ENCODE measurements at regions not wholly inside any gene's neighbourhood (a gene's known extent, or its start where the extent isn't known, plus 50 kb on each side); places are given as distances from the start of the nearest gene placed in this dataset.
A peak's percentile ranks its signal among the peaks of the same experiment; 100 is the strongest.

DNA sequence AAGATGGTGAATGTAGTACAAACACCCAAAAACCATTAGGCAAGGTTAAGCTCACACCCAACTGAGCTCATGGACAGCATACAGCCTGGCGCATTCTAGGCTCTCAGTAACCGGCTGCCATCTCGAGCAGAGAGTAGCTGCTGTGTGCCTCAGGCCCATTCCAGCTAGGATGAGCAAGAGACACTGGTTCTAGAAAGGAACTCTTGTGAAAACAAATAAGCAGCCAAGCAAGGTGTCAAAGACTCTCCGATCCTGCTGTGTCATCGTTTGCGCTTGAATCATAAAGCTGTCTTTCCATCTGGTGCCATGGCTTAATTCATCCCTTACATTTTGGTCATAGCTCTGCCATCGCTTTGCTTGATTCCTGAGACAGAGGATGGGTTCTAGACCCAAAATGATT lies 135.4 kb upstream of the MSX2 start:
- peak; percentile 88 for DNase-seq (ENCODE audit: low read depth)

DNA sequence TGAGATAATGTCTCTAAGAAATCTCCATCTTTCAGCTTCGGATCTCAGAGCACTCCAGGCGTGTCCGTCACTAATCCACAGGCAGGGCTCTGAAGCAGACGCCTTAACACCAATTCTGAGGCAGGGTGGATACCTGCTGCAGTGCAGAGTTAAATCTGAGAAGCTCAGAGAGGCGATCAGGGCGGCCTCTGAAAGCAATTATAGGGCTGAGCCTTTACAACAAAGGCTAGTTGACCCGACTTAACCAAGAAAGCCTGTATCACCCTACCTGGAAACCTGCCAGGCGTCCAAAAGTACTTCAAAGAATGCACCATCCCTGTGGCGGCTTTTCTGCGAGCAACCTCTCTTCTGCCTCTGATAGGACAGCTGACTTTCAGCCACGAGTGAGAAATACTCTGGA lies 134.8 kb upstream of the MSX2 start:
- peak; percentile 78 for DNase-seq (ENCODE audit: low read depth)

DNA sequence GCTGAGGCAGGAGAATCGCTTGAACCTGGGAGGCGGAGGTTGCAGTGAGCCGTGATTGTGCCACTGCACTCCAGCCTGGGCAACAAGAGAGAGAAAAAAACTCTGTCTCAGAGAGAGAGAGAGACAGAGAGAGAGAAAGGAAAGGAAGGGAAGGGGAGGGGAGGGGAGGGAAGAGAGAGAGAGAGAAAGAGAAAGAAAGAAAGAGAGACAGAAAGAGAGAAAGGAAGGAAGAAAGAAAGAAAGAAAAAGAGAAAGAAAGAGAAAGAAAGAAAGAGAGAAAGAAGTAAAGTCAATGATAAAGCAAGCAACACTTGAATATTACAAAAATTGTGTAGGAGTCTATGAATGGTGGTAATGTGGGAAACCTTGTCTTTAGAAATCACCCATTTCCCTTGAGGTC lies 133.6 kb upstream of the MSX2 start:
- DNase-seq (ENCODE audit: low read depth): no peak

DNA sequence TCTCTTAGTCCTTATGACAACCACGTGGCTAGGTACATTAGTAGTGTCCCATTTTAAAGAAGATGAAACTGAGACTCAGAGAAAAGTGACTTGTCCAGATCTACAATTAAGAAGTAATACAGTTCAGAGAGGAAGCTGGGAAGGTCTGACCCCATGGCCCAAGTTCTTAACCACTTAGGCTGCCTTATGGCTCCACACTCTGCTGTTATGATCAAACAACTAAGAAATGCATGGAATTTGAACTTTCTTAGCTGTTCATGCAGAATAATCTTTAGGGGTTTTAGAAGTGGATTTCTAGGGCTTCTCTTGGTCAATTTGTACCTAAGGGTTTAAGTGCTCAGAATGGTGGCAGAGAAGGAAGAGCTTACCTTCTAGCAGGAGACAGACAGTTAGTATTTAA lies 128.0 kb upstream of the MSX2 start:
- peak; percentile 34 for DNase-seq (ENCODE audit: low read depth)

DNA sequence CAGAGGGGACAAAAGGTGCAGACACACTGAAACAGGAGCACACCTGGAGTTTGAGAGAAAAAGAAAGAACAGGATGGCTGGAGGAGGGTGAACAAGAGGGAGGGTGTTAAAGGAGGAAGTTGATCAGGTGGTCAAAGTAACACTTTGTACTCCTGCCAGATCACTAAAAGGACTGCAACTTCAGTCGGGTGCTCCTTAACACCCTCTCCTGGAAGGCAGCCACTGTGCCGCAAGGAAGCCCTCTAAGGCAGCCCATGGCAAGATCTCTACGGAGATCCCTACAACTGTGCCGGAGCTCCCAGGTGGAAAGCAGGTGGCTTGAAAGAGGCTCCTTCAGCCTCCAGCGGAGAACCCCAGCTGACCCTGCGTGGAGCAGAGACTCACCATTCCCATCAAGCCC lies 124.4 kb upstream of the MSX2 start:
- DNase-seq (ENCODE audit: low read depth): no peak

DNA sequence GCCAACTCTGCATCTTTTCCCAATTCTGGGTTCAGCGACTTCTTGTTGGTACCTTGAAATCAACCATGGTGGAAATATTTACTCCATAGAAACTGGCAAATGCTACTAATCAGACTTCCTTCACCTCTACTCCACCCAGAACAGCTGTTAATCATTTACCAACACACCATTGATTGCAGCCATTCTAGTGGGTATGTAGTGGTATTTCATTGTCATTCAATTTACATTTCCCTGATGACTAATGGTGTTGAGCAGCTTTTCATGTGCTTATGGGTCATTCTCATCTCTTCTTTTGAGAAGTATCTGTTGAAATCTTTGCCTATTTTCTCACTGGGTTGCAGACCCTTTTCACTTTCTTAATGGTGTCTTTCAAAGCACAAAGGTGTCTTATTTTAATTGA lies 122.4 kb upstream of the MSX2 start:
- peak; percentile 58 for DNase-seq (ENCODE audit: low read depth)

DNA sequence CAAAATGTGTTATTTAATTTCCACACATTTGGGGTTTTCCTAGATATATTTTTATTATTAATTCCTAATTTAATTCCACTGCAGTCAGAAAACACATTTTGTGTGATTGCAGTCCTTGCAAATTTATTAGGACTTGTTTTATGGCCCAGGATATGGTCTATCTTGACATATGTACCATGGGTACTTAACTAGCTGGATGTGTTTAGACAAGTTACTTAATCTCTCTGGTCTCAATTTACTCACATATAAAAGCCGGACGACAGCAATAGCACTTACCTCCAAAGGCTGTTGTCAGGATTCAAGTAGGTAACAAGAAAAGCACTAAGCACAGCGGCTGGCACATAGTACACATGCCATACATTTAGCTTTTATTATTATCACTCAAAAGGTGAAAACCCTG lies 118.2 kb upstream of the MSX2 start:
- DNase-seq (ENCODE audit: low read depth): no peak

DNA sequence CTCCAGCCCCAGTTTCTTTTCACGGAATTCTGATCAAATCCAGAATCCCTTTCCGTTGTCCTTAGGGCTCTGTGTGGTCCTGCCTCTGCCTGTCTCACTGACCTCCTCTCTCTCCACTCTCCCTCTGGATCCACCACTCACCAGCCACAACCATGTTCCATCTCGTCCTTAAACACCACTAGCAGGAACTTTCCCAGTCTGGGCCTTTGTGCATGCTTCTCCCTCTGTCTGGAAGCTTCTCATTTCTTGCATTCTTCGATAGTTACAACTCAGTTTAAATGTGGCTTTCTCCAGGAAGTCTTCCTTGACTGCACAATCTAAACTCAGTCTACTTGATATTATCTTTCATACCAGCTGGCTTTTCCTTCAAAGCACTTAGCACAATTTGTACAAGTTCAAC lies 117.7 kb upstream of the MSX2 start:
- no peak for DNase-seq (ENCODE audit: low read depth)

DNA sequence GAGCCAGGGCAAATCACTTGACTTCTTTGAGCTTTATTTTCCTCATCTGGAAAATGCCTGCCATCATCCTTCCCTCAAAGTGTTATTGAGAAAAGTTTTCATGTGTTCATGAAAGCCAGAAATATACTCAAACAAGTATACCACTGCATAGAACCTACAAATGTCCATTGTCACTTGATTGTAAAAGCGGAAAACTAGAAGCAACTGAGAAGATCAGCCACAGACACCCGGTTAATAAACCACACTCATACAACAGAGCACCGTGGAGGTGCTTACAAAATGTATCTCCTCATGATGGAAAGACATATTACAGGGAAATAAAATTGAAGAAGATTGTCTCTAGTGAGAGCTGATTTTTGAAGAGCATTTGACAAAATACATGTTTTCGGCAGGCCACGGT lies 117.2 kb upstream of the MSX2 start:
- no peak for DNase-seq (ENCODE audit: low read depth)

DNA sequence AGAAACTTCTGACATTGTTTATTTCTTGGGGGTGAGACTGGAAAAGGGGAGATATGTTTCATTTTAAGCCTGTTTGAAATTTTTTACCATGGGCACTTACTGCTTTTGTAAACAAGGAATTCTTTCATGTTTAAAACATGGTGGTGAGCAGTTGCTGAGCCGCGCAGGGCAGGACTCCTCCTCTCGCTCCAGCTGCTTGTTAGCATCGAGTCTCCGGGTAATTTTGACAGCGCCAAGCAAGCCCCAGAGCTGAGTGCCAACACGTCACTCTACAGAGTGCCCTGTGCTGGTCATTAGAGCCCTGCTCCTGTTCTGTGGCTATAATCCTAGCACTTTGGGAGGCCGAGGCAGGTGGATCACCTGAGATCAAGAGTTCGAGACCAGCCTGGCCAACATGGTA lies 116.5 kb upstream of the MSX2 start:
- DNase-seq (ENCODE audit: low read depth): no peak

DNA sequence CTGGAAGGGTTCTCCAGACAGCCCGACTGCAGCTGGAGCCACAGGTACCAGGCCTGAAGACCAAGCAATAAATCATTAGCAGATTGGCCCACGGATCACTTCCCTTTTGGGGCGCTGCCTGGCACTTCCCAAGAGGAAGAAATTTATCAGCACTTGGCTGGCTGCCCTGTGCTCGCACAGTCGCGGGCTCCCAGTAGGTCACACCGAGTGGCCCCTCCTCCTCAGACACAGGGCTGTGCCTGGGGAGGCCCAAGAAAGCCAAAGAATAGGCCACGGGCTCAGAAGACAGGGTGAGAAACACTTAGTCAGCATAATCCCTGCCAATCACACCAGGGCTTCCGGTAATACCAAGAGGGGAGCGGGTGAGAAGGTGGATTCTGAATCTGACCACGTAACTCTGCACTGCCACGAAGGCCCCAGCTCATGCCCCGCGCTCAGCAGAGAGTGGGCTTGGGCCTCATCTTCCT lies 115.7 kb upstream of the MSX2 start:
- DNase-seq (ENCODE audit: low read depth): peak; percentile 80

DNA sequence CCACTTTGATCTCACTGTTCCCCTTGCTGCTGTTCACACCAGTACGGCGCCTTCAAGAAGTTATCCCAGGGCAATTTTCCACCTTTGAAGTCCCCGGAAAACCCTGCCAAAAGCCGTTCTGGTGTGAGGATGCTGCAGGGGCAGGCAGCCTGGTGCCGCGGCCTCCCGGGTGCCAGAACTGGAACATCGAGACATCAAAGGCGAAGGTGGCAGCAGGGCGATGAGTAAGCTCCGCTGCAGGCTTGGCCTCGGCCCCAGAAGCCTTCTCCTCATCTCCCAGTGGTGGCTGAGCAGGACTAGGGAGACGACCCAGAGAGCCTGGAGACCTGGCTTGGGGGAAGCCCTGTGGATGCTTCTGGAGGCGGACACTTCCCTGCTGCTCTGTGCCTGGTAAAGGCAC lies 115.3 kb upstream of the MSX2 start:
- peak; percentile 85 for DNase-seq (ENCODE audit: low read depth)

DNA sequence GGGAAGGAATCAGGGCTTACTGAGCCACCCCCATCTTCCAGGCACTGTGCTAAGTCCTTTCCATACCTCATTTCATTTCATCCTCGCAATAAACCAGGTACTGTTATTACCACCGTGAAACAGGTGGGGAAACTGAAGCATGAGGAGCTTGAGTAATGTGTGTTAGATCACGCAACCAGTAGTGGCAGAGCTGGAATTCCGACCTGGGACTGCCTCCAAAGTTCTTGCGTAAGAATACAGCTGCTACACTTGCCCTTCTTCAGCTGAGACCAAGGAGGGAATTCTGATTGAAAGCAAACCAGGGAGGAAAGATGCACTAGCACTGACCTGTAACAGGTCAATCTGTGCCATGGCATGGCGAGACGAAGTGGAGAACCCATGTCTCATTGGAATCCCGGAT lies 113.4 kb upstream of the MSX2 start:
- peak; percentile 71 for DNase-seq (ENCODE audit: low read depth)

DNA sequence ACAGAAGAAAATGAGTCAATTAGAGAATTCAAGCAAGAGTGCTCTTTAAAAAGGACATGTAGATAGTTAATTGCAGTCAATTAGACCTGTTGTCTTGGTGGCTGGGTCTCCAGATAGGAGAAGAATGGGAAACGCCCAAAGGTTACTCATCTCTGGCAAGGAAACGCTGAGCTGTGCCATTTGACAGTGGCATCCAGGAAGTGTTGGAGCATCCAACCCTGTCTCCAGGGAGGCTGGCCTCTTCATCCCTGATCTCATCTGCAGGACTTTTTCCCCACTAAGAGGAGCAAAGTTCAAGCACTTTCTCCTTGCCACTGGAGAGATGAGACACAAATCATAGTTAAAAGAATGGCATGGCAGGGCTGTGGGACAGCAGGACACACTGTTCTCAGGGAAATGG lies 111.7 kb upstream of the MSX2 start:
- DNase-seq (ENCODE audit: low read depth): peak; percentile 63

DNA sequence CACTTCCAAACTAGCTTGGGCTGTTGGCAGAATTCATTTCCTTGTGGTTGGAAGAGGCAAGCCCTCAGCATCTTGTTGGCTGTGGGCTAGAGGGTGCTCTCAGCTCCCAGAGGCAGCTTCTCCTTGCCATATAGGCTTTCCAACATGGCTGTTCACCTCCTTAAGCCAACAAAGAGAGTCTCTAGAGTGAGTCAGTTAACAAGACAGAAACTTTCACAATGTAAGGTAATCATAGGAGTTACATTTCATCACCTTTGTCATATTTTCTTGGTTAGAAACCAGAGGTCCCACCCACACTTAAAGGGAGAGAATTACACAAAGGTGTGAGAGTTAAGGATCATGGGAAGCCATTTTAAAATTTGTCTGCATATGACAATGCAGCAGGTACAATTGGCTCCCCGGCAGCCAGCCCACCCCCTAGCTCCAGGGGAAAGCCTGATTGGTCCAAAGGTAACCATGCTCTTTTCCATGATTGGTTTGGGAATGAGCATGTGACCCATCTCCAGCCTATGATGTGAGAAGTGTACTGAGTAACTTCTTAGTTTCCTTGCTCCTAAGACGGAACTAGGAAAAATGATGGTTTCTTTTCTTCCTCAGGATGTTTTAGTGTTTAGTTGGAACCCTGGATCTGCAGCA lies 109.8 kb upstream of the MSX2 start:
- no peak for DNase-seq (ENCODE audit: low read depth)

DNA sequence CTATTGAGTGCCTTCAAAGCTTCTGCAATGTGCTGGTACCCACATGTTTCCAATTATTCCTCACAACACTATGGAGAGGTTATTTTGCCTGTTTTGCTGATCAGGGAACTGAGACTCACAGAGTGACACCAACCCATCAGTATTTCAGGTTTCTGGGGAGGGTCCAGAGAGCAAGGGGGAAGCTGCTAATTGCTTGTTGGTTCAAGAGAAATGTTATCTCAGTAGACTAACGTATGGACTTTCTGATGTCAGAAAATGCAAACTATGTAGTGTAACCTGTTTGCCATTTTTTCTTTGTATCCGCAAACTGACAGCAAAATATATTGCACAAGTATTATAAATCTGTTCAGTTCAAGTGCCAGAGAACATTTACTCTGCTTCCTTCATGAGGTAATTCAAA lies 108.3 kb upstream of the MSX2 start:
- DNase-seq (ENCODE audit: low read depth): no peak

DNA sequence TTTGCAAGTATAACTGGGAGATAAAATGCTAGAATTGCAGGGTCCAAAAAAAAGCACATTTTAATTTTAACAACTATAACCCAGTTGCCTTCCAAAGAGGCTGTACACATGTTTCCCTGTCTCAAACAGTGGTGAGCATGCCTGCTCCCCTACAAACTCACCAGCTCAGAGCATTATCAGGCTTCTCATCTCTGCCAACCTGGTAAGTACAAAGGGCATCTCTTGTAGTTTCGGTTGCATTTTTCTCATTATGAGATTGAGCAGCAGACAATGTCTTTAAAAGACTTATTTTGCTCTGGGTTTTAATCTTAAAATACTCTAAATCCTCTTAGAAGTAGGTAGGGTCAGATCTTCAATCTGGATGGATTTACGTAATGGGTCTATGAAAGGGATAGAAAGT lies 107.1 kb upstream of the MSX2 start:
- DNase-seq (ENCODE audit: low read depth): no peak

DNA sequence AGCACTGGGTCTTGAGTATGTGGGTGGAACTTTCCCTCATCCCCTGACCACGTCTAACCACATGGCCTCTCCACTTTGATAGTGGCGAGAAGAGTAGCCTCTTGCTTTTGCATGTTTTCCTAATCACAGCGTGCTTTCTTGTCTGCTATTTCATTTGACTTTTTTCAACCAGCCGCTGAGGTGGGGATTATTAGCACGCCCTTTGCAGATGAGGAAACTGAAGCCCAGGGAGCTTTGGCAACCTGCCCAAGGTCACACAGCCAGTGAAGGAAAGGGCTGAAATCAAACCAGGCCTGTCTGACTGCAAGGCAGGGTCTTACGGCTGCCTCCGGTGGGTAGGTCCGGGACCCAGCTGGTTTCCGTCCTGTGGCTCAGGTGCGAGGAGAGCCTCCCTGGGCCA lies 106.5 kb upstream of the MSX2 start:
- no peak for DNase-seq (ENCODE audit: low read depth)

DNA sequence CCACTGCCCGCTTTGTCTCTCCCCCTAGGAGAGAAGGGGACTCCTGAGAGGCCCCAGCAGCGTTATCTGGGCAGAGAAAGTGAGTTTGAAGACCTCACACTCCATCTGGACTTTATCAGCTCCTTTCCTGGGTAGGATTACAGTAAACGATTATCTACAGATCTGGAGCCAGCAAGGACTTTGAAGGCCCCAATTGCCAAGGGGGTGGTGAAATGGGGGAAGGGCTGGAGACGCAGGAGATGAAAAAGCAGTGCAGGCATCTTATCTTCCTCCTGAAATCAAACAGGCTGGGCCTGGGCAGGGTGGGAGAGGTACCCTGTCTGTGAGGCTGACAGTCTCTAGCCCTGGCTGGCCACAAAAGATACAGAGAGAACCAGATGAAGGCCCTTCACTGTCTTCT lies 105.8 kb upstream of the MSX2 start:
- DNase-seq (ENCODE audit: low read depth): no peak

DNA sequence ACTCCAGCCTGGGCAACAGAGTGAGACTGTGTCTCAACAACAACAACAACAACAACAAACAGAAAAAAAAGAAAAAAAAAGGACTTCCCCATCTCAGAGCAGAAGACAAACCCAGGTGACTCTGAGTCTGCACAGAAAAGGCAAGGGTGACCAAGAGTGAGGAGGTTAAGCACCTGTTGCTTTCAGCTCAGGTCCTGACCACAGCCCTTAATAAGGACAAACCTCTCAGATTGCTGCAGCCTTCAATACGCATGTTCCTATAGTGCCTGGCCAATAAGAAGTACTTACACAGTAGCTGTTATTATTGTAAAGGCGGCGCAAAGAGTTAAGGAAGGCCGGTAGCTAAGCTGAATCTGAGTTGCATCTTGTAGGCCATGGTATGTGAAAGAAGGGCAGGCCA lies 102.3 kb upstream of the MSX2 start:
- DNase-seq (ENCODE audit: low read depth): no peak

DNA sequence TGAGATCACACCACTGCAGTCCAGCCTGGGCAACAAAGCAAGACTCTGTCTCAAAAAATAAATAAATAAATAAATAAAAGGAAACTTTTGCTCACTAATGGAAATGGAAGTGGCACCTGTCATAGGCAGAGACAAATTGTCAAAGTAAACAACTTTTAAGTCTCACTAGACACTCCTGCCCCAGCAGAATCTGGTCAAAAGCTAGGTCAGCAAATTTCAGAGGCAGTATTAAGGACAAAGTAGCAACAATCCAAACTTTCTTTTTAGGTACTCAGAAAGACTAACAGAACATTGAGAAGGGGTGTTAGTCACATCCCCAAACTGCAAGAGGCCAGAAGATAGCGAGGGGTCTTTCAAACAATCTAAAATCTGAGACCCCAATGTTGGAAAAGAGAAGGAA lies 101.4 kb upstream of the MSX2 start:
- no peak for DNase-seq (ENCODE audit: low read depth)

DNA sequence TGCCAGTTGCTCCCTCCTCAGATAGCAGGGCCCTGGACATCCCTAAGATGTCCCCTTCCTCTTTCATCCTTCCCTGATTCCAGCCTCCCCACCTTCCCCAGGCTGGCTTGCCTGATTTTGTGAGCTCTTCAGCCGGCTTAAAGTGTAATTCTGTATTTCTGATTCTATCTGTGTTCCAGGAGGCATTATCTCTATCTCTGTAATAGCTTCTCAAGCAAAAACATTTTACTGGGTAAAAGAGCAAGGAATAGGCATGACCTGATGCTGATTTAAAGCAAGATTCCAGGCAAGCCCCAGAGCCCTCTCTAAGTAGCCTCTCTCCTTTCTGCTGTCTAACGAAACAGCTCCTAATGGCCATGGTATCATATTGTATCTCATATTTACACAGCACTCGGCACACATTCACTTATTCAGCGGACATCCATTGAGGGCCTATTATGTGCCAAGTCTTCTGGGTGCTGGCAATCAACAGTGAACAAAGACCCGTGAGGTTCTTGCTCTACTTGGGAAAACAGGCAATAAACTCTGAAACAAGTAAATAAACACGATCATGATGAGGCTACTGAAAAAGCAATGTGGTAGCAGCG lies 100.9 kb upstream of the MSX2 start:
- no peak for DNase-seq (ENCODE audit: low read depth)

DNA sequence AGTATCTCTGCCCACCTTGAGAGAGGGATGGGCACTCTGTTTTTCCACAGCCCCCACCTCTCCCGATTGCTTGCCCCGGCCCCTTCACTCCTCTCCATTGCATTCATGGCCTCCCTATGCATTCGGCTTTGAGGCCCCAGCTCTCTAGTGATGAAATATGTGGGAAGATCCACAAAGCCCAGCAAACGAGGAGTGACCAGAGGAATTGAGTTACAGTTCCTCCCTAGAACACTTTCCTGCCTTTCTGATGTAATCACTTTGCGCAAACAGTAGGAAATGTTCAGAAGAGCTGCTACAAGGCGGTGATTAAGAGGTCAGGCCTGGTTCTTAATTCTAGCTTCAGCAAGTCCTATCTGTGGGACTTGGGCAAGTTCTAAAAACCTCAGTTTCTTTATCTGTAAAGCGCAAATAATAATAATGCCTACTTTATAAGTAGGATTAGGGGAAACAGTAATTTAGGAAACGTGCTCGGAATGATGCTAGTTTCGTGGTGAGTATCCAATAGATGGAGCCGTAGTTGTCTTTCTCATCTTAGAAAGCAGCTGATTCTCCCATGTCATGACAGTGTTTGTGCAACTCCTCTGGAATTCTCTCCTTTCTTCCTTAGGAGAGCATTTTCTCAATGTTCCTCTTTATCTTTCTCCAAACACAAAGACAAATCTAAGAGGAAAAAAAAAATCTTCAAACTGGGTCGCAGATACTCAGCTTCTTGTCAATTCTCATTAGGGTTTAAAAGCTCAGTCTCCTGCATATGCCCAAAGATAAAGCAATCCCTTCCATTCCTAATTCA lies 99.5 kb upstream of the MSX2 start:
- DNase-seq (ENCODE audit: low read depth): no peak
